ENCODE measurements at regions not wholly inside any gene's neighbourhood (a gene's known extent, or its start where the extent isn't known, plus 50 kb on each side); places are given as distances from the start of the nearest gene placed in this dataset.
"Not testable (repeated sequence)": the region's sequence is repeated elsewhere in the genome, so short reads cannot be mapped to it uniquely, and the experiment has no call there.

- Mint-ChIP-seq H3K36me3 (ENCODE audit: insufficient read depth, unreplicated experiment) (no peaks in the 10 kb centered on the region), H3K27ac (ENCODE audit: unreplicated experiment) (no peak overlapping the region), H3K27me3 (ENCODE audit: insufficient read depth, unreplicated experiment) (no peaks in the 10 kb centered on the region), H3K9me3 (ENCODE audit: unreplicated experiment) (no peaks in the 10 kb centered on the region), H3K4me1 (ENCODE audit: low read depth, unreplicated experiment) (no peaks in the 10 kb centered on the region), H3K4me3 (ENCODE audit: unreplicated experiment) (no peak overlapping the region)
- no peaks in the 10 kb centered on the region for H3K4me1 ChIP-seq
- H3K27me3 ChIP-seq (replicated peaks; ENCODE audit: control insufficient read depth, insufficient read depth, low read length) = no peaks in the 10 kb centered on the region
- no TSS peak for BruUV-seq (replicated peaks)
- ChIA-PET POLR2A (no interaction called here), CTCF (interaction anchor here (0.6 kb wide), 1 partner anchor 1221 kb away, joined by 3 read pairs; no protein-coding TSS in a partner anchor)
- intact Hi-C loops (cut with micrococcal nuclease; ENCODE audit: unreplicated experiment) = no loop called here
- DNase-seq = no peak
- no peak overlapping the region for H3K4me3 ChIP-seq (ENCODE audit: low read depth, low read length)
- no peaks in the 10 kb centered on the region for H3K36me3 ChIP-seq (ENCODE audit: control insufficient read depth, insufficient read depth, low read length)
- TF ChIP-seq CTCF (IDR thresholded peaks at IDR 0.05; ENCODE audit: insufficient read depth in 1 of 2, low read depth in 1 of 2, low read length in 1 of 2, severe bottlenecking in 1 of 2, unreplicated experiment in 1 of 2) = no peak
- H3K9me3 ChIP-seq = no peaks in the 10 kb centered on the region
Observed at GRCh38 chr6:14597090-14597489, 479.5 kb downstream of the CD83 start.

- no peak for DNase-seq
- CTCF ChIA-PET = interaction anchor here (0.6 kb wide), 1 partner anchor 1223 kb away, joined by 3 read pairs; no protein-coding TSS in a partner anchor
- Histone ChIP-seq H3K4me1 (no peaks in the 10 kb centered on the region), H3K9me3 (no peaks in the 10 kb centered on the region), H3K36me3 (ENCODE audit: control insufficient read depth, insufficient read depth, low read length) (no peaks in the 10 kb centered on the region), H3K4me3 (ENCODE audit: low read depth, low read length) (no peak overlapping the region), H3K27me3 (replicated peaks; ENCODE audit: control insufficient read depth, insufficient read depth, low read length) (no peaks in the 10 kb centered on the region)
- Mint-ChIP-seq H3K36me3 (ENCODE audit: insufficient read depth, unreplicated experiment) (no peaks in the 10 kb centered on the region), H3K27me3 (ENCODE audit: insufficient read depth, unreplicated experiment) (no peaks in the 10 kb centered on the region), H3K4me3 (ENCODE audit: unreplicated experiment) (no peak overlapping the region), H3K27ac (ENCODE audit: unreplicated experiment) (no peak overlapping the region), H3K9me3 (ENCODE audit: unreplicated experiment) (no peaks in the 10 kb centered on the region), H3K4me1 (ENCODE audit: low read depth, unreplicated experiment) (no peaks in the 10 kb centered on the region)
- POLR2A ChIA-PET = no interaction called here
- no peak for TF ChIP-seq CTCF (IDR thresholded peaks at IDR 0.05; ENCODE audit: insufficient read depth in 1 of 2, low read depth in 1 of 2, low read length in 1 of 2, severe bottlenecking in 1 of 2, unreplicated experiment in 1 of 2)
- BruUV-seq (replicated peaks) = no TSS peak
- intact Hi-C loops (cut with micrococcal nuclease; ENCODE audit: unreplicated experiment) = no loop called here
Observed at GRCh38 chr6:14598017-14598864, 480.7 kb downstream of the CD83 start.

GRCh38 chr6:14600306-14600705 lies 482.7 kb downstream of the CD83 start:
- H3K27me3 ChIP-seq (replicated peaks; ENCODE audit: control insufficient read depth, insufficient read depth, low read length); POLR2A ChIA-PET; H3K36me3 ChIP-seq (ENCODE audit: control insufficient read depth, insufficient read depth, low read length); H3K27ac Mint-ChIP-seq (ENCODE audit: unreplicated experiment); H3K4me3 Mint-ChIP-seq (ENCODE audit: unreplicated experiment); DNase-seq; intact Hi-C loops (cut with micrococcal nuclease; ENCODE audit: unreplicated experiment); H3K4me1 ChIP-seq; H3K4me3 ChIP-seq (ENCODE audit: low read depth, low read length); BruUV-seq (replicated peaks); H3K36me3 Mint-ChIP-seq (ENCODE audit: insufficient read depth, unreplicated experiment); H3K9me3 ChIP-seq; H3K4me1 Mint-ChIP-seq (ENCODE audit: low read depth, unreplicated experiment); CTCF ChIA-PET; H3K27me3 Mint-ChIP-seq (ENCODE audit: insufficient read depth, unreplicated experiment); H3K9me3 Mint-ChIP-seq (ENCODE audit: unreplicated experiment): not testable (repeated sequence)

All from Caco-2 (cell line).